C4-2B (cell line): ENCODE measurements at regions not wholly inside any gene's neighbourhood (a gene's known extent, or its start where the extent isn't known, plus 50 kb on each side); places are given as distances from the start of the nearest gene placed in this dataset.

Experiments used
- H3K27ac ChIP-seq: fragments of 450-650 bp; 2 replicates; pipeline ENCODE4 v1.5.1; 2017
- ZFX ChIP-seq: fragments of 450-650 bp; IDR thresholded peaks from 2 replicates; pipeline ENCODE4 v1.6.1; 2017
- TF ChIP-seq, protein P1 (sequence below): fragments of 450-650 bp; conservative IDR thresholded peaks from 2 replicates; pipeline ENCODE4 v1.5.1; 2017; ENCODE audit warnings: mild to moderate bottlenecking

GRCh38 chr6:53974941-53975340, 136.3 kb upstream of the MLIP start:
- no peak overlapping the region for H3K27ac ChIP-seq
- TF ChIP-seq ZFX = no peak
- TF ChIP-seq, protein P1, sequence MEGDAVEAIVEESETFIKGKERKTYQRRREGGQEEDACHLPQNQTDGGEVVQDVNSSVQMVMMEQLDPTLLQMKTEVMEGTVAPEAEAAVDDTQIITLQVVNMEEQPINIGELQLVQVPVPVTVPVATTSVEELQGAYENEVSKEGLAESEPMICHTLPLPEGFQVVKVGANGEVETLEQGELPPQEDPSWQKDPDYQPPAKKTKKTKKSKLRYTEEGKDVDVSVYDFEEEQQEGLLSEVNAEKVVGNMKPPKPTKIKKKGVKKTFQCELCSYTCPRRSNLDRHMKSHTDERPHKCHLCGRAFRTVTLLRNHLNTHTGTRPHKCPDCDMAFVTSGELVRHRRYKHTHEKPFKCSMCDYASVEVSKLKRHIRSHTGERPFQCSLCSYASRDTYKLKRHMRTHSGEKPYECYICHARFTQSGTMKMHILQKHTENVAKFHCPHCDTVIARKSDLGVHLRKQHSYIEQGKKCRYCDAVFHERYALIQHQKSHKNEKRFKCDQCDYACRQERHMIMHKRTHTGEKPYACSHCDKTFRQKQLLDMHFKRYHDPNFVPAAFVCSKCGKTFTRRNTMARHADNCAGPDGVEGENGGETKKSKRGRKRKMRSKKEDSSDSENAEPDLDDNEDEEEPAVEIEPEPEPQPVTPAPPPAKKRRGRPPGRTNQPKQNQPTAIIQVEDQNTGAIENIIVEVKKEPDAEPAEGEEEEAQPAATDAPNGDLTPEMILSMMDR = no peak

DNA sequence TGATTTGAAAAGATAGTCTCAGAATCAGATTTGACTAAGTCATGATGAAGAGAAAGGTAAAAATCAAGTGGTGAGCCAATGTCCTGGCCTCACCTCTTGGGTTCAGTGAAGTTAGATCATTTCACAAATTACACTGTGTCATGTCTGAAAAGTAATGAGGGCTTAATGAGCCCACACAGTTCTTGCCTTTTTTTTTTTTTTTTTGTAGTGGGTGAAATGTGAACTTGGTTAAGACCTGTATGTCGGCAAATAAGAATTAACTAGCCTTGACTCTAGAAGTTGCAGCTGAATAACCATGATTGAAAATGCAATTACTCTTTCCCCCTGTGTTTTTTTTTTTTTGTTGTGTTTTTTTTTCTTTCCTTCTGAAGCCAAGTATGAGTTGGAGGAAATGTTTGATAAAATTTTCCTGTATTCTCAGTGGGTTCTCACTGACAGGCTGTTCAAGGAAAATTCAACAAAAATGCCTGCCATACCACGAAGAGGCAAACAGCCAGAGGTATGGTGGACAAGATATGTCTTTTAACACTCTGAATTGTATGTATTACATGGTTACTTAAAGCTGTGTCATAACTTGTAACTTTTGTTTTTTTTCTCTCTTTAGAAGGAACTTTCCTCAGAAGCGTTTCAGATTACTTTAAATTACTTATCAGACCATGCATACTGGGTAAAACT, 135.2 kb upstream of the MLIP start:
- H3K27ac ChIP-seq = no peak overlapping the region
- TF ChIP-seq, protein P1 = no peak
- no peak for TF ChIP-seq ZFX

- TF ChIP-seq ZFX = no peak
- TF ChIP-seq, protein P1 = no peak
- no peak overlapping the region for H3K27ac ChIP-seq
Observed at GRCh38 chr6:53977551-53977950, 133.7 kb upstream of the MLIP start.

DNA sequence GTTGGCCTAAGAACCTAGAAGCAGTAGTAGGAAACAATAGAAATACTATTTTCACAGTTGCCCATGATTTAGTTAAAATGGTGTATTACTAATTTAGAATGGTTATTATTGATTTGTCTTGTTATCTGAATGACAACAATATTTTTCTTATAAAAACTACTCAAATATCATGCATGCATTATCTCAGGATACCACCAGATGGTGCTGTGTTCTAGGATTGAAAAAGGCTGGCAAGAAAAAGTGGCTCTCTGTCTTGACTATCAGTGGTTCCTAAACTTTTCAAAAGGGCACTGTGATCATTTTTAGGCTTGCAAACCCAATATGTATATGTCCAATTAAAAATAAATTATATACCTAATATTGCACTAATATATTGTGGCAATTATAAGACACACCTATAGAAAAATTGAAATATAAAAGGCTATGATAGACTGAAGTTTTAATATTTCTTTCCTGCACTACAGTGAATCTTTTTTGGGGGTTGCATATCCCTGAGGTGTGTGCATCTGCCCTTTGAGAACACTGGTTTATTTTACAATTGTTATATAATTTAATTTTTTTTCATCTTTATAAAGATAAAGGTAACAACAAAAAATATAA, 131.7 kb upstream of the MLIP start:
- TF ChIP-seq ZFX = no peak
- TF ChIP-seq, protein P1 = peak; percentile 90
- no peak overlapping the region for H3K27ac ChIP-seq

DNA sequence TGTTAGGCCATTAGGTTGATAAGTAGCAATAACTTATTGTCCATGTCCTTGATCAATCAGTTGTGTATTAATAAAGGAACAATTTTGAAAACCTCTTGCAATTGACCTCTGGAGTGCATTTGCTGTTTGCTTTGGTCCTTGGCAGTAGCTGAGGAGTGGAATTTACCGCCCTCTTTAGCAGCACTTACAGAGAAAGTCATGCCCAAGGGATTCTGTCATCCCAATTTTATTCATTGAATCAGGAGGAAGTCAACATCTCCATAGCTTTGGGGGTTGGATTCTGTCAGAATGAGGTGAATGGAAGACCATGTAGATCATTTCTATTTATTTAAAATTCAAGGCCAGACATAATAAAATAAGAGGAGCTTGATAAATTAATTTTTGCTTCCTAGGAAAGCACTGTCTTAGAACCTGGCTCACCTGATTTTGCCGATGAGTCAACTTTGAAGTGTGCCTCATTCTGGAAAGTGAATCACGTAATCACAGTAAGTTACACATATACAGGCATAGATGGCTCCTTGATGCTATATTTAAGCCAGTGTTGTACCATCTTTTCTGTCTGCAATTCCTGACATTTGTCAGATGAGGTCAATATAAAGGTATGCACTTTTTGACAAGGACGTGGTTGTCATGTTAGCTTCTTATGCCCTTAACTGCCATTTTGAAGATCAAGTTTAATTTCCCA, 128.7 kb upstream of the MLIP start:
- H3K27ac ChIP-seq = no peak overlapping the region
- no peak for TF ChIP-seq ZFX
- TF ChIP-seq, protein P1 = no peak

DNA sequence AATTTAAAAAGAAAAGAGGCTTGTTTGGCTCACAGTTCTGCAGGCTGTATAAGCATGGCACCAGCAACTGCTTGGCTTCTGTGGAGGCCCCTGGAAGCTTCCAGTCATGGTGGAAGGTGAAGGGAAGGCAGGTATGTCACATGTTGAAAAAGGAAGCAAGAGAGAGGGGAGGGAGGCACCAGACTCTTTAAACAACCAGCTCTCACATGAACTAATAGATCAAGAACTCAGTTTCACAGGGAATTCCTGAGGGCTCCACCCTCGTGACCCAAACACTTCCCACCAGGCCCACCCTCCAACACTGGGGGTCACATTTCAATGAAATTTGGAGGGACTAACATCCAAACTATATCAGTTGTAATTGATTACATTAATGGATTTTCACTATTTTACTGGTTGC, 127.9 kb upstream of the MLIP start:
- no peak for TF ChIP-seq ZFX
- TF ChIP-seq, protein P1 = no peak
- H3K27ac ChIP-seq = no peak overlapping the region

DNA sequence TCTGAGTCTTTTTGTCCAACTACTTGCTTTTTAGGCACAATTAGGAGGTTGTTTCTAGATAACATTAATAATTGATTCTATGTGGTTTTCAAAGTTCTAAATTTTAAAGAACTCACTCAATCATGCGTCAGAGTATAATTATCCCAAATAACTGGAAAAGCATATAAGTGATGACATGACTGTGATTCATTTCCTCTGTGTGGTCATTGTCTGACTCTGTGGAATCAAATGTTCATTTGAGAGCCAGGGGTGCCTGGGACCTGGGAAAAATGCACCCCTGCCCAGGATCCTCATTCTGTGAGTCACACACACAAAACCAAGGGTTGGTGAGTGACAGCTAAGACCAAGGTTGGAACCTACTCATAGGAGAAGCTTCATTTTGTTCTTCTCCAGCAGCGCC, 127.1 kb upstream of the MLIP start:
- no peak overlapping the region for H3K27ac ChIP-seq
- no peak for TF ChIP-seq ZFX
- TF ChIP-seq, protein P1 = no peak
